GM13976 (cell line): ENCODE measurements at regions not wholly inside any gene's neighbourhood (a gene's known extent, or its start where the extent isn't known, plus 50 kb on each side); places are given as distances from the start of the nearest gene placed in this dataset.

Source experiments
- DNase-seq: peaks from one replicate; pipeline ENCODE4 v3.0.0; 2012; ENCODE audit warnings: low spot score
- CTCF ChIP-seq: IDR thresholded peaks from 2 replicates; pipeline ENCODE4 v1.5.1; 2012; ENCODE audit warnings: borderline replicate concordance, mild to moderate bottlenecking; ENCODE audit not compliant: insufficient read depth; ENCODE audit errors: extremely low read depth, missing control alignments, control extremely low read depth
- in situ Hi-C: fragments of 300-500 bp; cut with MboI; formaldehyde crosslinking; loops from one replicate; pipeline ENCODE4 v1.12.0; 2022; ENCODE audit warnings: low sequenced_read_pairs, mixed read lengths, inconsistent platforms; ENCODE audit not compliant: unreplicated experiment

- in situ Hi-C loops = no loop called here
- TF ChIP-seq CTCF = no peak
- DNase-seq = no peak
Observed at GRCh38 chrX:8404471-8404870, 60.2 kb upstream of the VCX3B start.

- no peak for TF ChIP-seq CTCF
- no peak for DNase-seq
- in situ Hi-C loops = no loop called here
Observed at GRCh38 chrX:8404926-8405325, 59.7 kb upstream of the VCX3B start.

GRCh38 chrX:8405631-8406030 lies 59.0 kb upstream of the VCX3B start:
- TF ChIP-seq CTCF = no peak
- in situ Hi-C loops = no loop called here
- no peak for DNase-seq

- TF ChIP-seq CTCF = no peak
- in situ Hi-C loops = no loop called here
- DNase-seq = no peak
Observed at GRCh38 chrX:8413279-8413678, 51.4 kb upstream of the VCX3B start.
